ENCODE measurements at regions not wholly inside any gene's neighbourhood (a gene's known extent, or its start where the extent isn't known, plus 50 kb on each side); places are given as distances from the start of the nearest gene placed in this dataset.
"Not testable (repeated sequence)": the region's sequence is repeated elsewhere in the genome, so short reads cannot be mapped to it uniquely, and the experiment has no call there.

GRCh38 chr18:8995096-8995495 lies 107.4 kb upstream of the NDUFV2 start:
- no peak for DNase-seq

GRCh38 chr18:8996771-8997432 lies 105.6 kb upstream of the NDUFV2 start:
- no peak for DNase-seq

DNA sequence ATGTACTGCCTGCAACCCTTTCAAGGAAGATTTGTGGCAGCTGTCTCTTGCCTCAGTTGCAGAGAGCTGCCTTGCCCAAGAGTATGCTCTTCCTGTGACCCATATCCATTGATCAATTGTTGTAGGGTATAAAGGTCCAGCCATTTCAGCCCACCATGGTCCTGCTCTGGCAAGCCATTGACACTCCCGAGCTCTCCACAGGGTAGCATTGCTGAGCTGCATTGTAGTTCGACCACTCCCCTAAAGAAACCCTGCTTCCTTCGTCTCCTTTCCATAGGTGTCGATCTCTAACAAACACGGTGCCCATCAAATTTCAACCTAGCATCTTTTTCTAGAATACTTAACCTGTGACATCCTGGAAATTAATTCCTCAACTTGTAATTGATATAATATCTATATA lies 104.9 kb upstream of the NDUFV2 start:
- no peak for DNase-seq

DNA sequence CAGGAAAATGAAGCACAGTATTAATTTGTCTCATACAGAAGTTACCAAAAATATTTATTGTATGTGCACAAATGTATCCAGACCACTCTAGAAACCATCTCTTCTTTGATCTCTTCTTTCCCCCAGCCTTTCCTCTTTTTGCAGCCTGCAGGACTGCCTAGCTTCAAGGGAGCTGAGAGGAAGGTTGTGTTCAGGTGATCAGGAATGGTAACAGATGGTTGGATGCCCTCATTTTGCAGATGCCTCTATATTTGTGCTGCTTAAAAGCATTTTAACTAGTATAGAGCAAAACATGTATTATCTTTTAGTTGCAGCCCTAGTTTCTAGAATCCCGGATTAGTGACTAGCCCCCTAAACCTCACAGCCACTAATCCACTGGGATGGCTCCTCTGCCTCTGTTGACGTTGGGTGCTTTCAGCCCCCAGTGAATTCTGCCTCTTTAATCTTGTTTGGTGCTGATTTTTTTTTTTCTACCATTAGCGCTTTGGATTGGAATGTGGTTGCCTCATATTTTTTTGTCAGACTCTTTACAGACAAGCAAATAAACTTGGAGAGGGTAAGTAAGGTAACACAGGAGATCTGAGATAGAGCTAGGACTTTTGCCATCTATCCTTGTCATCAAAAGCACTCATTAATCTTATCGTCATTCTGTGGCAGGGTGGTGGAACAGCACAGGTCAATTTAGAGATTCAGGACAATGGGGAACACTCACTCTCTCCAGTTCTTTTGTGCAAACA lies 103.8 kb upstream of the NDUFV2 start:
- no peak for DNase-seq

DNA sequence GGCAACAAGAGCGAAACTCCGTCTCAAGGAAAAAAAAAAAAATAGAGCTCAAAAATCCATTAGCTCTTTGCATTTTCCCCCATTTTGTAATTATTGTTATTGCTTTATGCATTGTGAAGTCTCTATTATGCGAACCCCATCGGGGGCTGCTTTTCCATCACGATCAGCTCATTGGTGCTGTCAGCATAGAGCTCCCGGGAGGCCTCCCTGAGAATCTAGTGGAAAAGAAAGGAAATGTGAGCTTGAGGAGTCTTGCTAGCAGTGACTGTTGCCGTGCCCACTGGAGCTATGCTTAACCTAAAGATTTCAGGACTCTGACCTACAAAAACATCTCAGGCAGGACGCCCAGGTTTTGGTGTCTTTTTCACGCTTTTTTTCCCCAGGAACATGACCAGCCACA lies 102.6 kb upstream of the NDUFV2 start:
- DNase-seq, result no peak

- no peak for DNase-seq
Measured at GRCh38 chr18:9000733-9001132, 101.8 kb upstream of the NDUFV2 start.

DNA sequence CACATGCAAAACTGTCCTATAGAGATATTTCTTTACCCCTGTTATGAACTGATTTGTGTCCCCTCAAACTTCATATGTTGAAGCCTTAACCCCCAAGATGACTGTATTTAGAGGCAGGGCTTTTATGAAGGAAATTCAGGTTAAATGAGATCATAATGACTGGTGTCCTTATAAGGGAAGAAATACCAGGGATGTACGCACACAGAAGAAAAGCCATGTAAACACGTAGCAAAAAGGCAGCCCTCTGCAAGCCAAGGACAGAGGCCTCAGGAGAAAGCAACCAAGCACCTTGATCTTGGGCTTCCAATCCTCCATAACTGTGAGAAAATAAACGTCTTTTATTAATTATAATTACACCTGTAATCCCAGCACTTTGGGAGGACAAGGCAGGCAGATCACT lies 101.3 kb upstream of the NDUFV2 start:
- no peak for DNase-seq

DNA sequence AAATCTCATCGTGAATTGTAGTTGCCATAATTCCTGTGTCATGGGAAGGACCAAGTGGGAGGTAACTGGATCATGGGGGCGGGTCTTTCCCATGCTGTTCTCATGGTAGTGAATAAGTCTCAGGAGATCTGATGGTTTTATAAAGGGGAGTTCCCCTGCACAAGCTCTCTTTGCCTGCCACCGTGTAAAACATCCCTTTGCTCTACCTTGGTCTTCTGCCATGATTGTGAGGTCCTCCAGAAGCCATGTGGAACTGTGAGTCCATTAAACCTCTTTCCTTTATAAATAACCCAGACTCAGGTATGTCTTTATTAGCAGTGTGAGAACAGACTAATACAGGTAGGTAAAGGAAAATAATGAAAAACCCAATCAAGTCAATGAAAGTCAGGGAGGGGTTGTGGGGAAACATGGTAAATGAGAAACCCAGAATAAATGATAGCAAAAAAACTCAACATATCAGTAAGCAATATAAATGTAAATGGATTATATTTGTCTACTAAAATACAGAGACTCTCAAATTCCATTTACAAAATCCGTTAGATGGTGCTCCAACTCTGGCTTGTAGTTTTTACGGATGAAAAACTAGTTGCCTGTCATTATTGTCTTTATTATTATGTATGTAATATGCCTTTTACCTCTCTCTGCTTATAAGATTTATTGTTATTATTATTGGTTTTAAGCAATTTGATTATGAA lies 98.9 kb upstream of the NDUFV2 start:
- DNase-seq, result no peak

GRCh38 chr18:9004308-9004707 lies 98.2 kb upstream of the NDUFV2 start:
- not testable (repeated sequence) for DNase-seq

GRCh38 chr18:9007700-9008099 lies 94.8 kb upstream of the NDUFV2 start:
- DNase-seq, result not testable (repeated sequence)

DNA sequence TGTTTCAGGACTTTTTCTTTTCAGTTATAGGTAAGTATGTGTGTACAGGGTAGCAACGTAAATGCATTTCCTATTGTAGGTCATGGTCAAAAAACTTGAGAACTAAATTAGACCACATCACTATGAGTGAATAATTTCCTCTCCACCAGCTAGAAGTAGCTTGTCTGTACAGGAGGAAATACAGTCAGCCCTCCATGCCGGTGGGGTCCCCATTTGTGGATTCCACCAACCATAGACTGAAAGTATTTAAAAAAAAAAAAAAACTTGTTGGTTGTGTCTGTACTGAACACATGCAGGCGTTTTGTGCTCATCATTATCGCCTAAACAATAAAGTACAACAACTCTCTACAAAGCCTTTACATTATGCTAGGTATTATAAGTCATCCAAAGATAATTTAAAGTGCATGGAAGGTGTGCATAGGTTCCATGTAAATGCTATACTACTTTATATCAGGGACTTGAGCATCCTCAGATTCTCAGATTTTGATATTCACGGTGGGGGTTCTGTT lies 94.2 kb upstream of the NDUFV2 start:
- DNase-seq, result no peak

GRCh38 chr18:9008709-9009635 lies 93.5 kb upstream of the NDUFV2 start:
- DNase-seq, result no peak

- DNase-seq, result no peak
Measured at GRCh38 chr18:9009703-9010488, 92.6 kb upstream of the NDUFV2 start.

DNA sequence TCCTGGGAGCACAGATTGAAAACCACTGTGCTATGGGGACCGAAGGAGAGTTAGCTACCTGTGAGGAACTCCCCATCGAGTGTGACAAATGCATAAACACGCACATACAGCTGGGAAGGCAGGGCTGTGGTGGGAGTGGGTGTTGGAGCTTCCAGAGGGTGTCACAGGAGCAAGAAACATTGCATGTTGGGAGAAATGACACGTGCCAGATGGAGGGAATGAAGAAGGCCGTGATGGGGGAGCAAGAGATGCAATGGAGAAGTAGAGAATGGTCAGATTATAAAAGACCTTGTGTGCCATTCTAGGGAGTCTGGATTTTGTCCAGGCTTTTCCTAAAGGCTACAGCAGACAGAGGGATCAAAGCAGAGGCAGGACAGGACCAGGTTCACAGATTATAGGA lies 91.1 kb upstream of the NDUFV2 start:
- no peak for DNase-seq

DNA sequence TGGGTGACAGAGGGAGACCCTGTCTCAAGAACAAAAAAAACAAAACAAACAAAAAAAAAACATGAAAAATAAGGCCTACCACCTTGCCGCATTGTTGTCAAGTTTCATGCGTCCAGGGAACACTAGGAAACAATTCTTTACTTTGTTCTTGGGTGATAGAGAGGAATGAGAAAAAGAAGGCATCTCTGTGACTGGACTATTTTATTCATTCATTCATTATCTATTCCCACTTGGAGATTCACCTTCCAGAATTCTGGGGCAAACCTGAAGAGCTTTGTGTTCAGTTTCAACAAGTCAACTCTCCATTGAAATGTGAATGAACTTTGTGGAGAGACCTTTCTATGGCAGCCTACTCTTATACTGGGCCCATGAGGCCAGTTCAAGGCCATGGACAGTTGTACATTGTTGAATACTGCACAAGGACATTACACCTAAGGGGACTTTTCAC lies 88.5 kb upstream of the NDUFV2 start:
- DNase-seq, result no peak

DNA sequence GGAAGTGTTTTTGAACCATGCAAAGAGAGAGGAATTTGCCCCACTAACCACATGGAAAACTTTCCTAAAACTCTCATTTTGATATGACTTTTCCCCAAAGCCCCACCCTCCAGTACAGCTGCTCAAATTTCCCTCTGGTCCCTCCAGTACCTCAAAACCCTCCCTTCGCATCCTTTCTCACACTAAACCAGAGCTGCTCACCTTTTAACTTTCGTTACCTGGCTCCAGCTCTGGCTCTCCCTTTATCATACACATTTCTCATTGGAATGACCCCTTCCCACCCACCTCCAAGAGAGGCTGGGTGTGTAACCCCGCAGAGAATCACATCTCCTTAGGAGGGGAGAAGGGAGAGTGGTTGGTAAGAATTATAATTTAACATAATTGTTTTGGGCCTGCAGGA lies 86.8 kb upstream of the NDUFV2 start:
- no peak for DNase-seq

- no peak for DNase-seq
Measured at GRCh38 chr18:9016633-9017166, 85.8 kb upstream of the NDUFV2 start.

GRCh38 chr18:9017167-9017904 lies 85.2 kb upstream of the NDUFV2 start:
- peak; percentile 86 for DNase-seq

DNA sequence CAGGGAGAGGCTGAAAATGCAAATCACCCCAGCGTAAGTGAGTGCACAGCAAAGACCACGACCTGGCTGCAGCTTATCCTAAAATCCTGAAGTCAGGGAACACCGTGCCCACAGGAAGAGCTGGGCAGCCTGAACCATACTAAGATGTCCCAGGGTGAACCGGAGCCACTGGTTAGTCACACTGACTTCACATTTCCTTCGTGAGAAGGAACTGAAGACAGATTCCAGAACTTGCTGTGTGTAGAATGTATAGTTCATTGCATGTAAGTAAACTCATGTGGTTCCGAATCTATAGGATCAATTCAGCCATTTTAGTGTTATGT lies 84.6 kb upstream of the NDUFV2 start:
- DNase-seq, result no peak

- no peak for DNase-seq
Measured at GRCh38 chr18:9019135-9019534, 83.4 kb upstream of the NDUFV2 start.

DNA sequence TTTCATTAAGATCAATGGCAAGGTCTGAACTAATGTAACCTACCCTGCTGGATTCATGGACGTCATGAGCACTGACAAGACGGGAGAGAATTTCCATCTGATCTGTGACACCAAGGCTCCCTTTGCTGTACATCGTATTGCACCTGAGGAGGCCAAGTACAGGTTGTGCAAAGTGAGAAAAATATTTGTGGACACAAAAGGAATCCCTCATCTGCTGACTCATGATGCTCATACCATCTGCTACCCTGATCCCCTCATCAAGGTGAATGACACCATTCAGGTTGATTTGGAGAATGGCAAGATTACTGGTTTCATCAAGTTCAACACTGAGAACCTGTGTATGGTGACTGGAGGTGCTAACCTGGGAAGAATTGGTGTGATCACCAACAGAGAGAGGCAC lies 82.3 kb upstream of the NDUFV2 start:
- DNase-seq, result no peak

Data from activated CD4-positive, alpha-beta T cell treated with anti-CD3 and anti-CD28 coated beads, Interleukin-2, Interleukin-6, amounts not matched to agents 100 ng/mL and 50 ng/mL, durations not matched to agents 16 hours and 8 hours (primary cell).